GM21360 (cell line): ENCODE measurements at regions not wholly inside any gene's neighbourhood (a gene's known extent, or its start where the extent isn't known, plus 50 kb on each side); places are given as distances from the start of the nearest gene placed in this dataset.

Source experiments
- ATAC-seq: cut with Tn5 transposase; IDR thresholded peaks from one replicate; pipeline ENCODE4 v1.9.1; 2021; ENCODE audit warnings: mild to moderate bottlenecking, moderate library complexity; ENCODE audit not compliant: unreplicated experiment

DNA sequence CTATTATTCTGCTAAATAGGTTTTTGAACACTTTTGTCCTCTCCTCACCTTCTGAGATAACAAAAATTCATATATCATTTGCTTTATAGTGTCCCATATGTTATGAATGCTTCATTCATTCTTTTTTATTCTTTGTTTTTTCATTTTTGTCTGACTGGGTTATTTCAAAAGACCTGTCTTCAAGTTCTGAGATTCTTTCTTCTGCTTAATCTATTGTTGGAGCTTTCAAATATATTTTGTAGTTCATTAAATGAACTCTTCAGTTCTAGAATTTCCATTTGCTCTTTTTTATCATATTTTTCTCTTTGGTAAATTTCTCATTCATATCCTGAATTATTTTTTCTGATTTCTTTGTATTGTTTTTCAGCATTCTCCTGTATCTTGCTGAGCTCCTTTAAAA, 53.1 kb upstream of the SCIN start:
- no peak for ATAC-seq

DNA sequence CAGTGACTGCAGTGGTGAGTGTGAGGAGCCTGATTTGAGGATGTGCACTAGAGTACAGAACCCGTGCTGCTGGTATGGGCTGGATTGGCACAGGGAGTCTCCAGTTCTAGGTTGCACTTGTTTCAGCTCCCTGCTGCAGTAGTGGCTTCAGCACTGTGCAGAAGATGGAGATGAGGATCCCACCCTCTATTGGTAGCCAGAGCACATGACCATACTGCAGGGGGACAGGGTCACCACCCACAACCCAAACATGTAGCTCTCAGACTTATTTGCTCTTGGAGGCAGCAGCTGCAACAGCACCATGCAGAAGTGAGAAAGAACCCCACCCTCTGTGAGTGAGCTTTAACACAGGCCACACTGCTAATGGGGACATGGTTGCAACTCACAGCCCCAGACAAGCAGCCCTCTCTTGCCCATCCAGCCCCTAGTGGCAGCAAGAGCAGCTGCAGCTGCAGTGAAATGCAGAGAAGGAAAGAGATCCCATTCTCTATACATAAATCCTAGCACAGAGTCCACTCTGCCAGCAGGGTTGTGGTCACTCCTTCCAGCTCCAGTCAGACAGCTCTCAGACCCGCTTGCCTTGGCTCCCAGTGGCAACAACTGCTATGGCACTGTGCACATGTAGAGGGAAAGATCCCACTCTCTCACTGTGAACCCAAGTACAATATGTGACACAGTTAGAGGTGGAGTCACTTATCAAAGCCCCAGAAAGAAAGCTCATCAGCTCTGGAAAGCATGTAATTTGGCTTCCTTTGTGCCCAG, 51.4 kb upstream of the SCIN start:
- ATAC-seq = peak; percentile 94

GRCh38 chr7:12519682-12520009, 50.9 kb upstream of the SCIN start:
- ATAC-seq = peak; percentile 22
